H9 (cell line): ENCODE measurements at regions not wholly inside any gene's neighbourhood (a gene's known extent, or its start where the extent isn't known, plus 50 kb on each side); places are given as distances from the start of the nearest gene placed in this dataset.

Source experiments
- DNase-seq: peaks from one replicate; pipeline ENCODE4 v3.0.0-alpha.2; 2017
- H2AFZ ChIP-seq: one replicate; pipeline ENCODE4 v1.6.1; 2013; ENCODE audit warnings: mild to moderate bottlenecking, low read length, control low read depth, moderate library complexity
- H2AK5ac ChIP-seq: 2 replicates; pipeline ENCODE4 v1.6.1; 2013; ENCODE audit warnings: low read length, control low read depth, mixed read lengths; ENCODE audit not compliant: insufficient read length
- H2BK120ac ChIP-seq: one replicate; pipeline ENCODE4 v1.6.1; 2013; ENCODE audit warnings: low read depth, mild to moderate bottlenecking, low read length, control low read depth, inconsistent platforms; ENCODE audit not compliant: poor library complexity, severe bottlenecking
- H2BK12ac ChIP-seq: 2 replicates; pipeline ENCODE4 v1.6.1; 2013; ENCODE audit warnings: low read length, control low read depth, mixed read lengths, low read depth; ENCODE audit not compliant: insufficient read length
- H2BK15ac ChIP-seq: 2 replicates; pipeline ENCODE4 v1.6.1; 2013; ENCODE audit warnings: low read depth, low read length, control low read depth
- H2BK20ac ChIP-seq: one replicate; pipeline ENCODE4 v1.6.1; 2013; ENCODE audit warnings: low read depth, mild to moderate bottlenecking, low read length, control low read depth, inconsistent platforms; ENCODE audit not compliant: poor library complexity, severe bottlenecking
- H2BK5ac ChIP-seq: 2 replicates; pipeline ENCODE4 v1.6.1; 2013; ENCODE audit warnings: low read length, control low read depth, mixed read lengths; ENCODE audit not compliant: insufficient read length
- H3K14ac ChIP-seq: 2 replicates; pipeline ENCODE4 v1.6.1; 2013; ENCODE audit warnings: low read length, control low read depth; ENCODE audit not compliant: insufficient read depth
- H3K18ac ChIP-seq: 2 replicates; pipeline ENCODE4 v1.6.1; 2013; ENCODE audit warnings: low read depth, mild to moderate bottlenecking, mixed read lengths, low read length, control low read depth; ENCODE audit not compliant: insufficient read length
- H3K23ac ChIP-seq: 2 replicates; pipeline ENCODE4 v1.6.1; 2013; ENCODE audit warnings: low read length, control low read depth, mixed read lengths, low read depth; ENCODE audit not compliant: insufficient read length
- H3K23me2 ChIP-seq: 2 replicates; pipeline ENCODE4 v1.6.1; 2013; ENCODE audit warnings: low read depth, mild to moderate bottlenecking, mixed read lengths, low read length, control low read depth; ENCODE audit not compliant: insufficient read length, poor library complexity, severe bottlenecking
- H3K27ac ChIP-seq: 2 replicates; pipeline ENCODE4 v1.5.1; 2013; ENCODE audit warnings: low read length, control low read depth, mixed read lengths, low read depth; ENCODE audit not compliant: insufficient read length
- H3K27me3 ChIP-seq: 2 replicates; pipeline ENCODE4 v1.6.1; 2013; ENCODE audit warnings: low read length, control low read depth, inconsistent platforms; ENCODE audit not compliant: insufficient read depth
- H3K4ac ChIP-seq: 2 replicates; pipeline ENCODE4 v1.6.1; 2013; ENCODE audit warnings: low read depth, mild to moderate bottlenecking, control low read depth, inconsistent platforms, low read length, moderate library complexity
- H3K4me1 ChIP-seq: 2 replicates; pipeline ENCODE4 v1.6.1; 2013; ENCODE audit warnings: low read length, control low read depth, inconsistent platforms; ENCODE audit not compliant: insufficient read depth
- H3K4me2 ChIP-seq: 2 replicates; pipeline ENCODE4 v1.6.1; 2013; ENCODE audit warnings: low read length, control low read depth, mixed read lengths; ENCODE audit not compliant: insufficient read length, insufficient read depth
- H3K56ac ChIP-seq: 2 replicates; pipeline ENCODE4 v1.6.1; 2013; ENCODE audit warnings: low read depth, mild to moderate bottlenecking, mixed read lengths, low read length, control low read depth; ENCODE audit not compliant: insufficient read length
- H3K79me1 ChIP-seq: 2 replicates; pipeline ENCODE4 v1.6.1; 2013; ENCODE audit warnings: low read depth, mild to moderate bottlenecking, moderate library complexity, low read length, control low read depth, inconsistent platforms; ENCODE audit not compliant: insufficient read depth, poor library complexity, severe bottlenecking
- H3K79me2 ChIP-seq: 2 replicates; pipeline ENCODE4 v1.6.1; 2013; ENCODE audit warnings: low read length, control low read depth, inconsistent platforms; ENCODE audit not compliant: insufficient read depth
- H3K9ac ChIP-seq: 2 replicates; pipeline ENCODE4 v1.6.1; 2013; ENCODE audit warnings: low read length, control low read depth, mixed read lengths; ENCODE audit not compliant: insufficient read length; ENCODE audit errors: extremely low read depth
- H3K9me3 ChIP-seq: one replicate; pipeline ENCODE4 v1.6.1; 2013; ENCODE audit warnings: low read depth, low read length, inconsistent platforms; ENCODE audit not compliant: control insufficient read depth
- H3T11ph ChIP-seq: one replicate; pipeline ENCODE4 v1.6.1; 2013; ENCODE audit warnings: mild to moderate bottlenecking, low read length, control low read depth, inconsistent platforms
- H4K20me1 ChIP-seq: one replicate; pipeline ENCODE4 v1.6.1; 2013; ENCODE audit not compliant: control insufficient read depth, insufficient read length, insufficient read depth
- H4K5ac ChIP-seq: 2 replicates; pipeline ENCODE4 v1.6.1; 2013; ENCODE audit warnings: low read depth, mild to moderate bottlenecking, mixed read lengths, low read length, control low read depth; ENCODE audit not compliant: insufficient read length
- H4K8ac ChIP-seq: replicated peaks from 2 replicates; pipeline ENCODE4 v1.6.1; 2013; ENCODE audit warnings: low read length, control low read depth, mixed read lengths, low read depth; ENCODE audit not compliant: insufficient read length
- H4K91ac ChIP-seq: 2 replicates; pipeline ENCODE4 v1.6.1; 2013; ENCODE audit warnings: low read depth, mild to moderate bottlenecking, moderate library complexity, mixed read lengths, low read length, control low read depth; ENCODE audit not compliant: insufficient read length
- H3K27ac Mint-ChIP-seq, 3 experiments: 2 replicates in 2 of 3; 3 replicates in 1 of 3; pipeline ENCODE4 v1.8.0; 2020 to 2021; ENCODE audit warnings: mixed read lengths in 3 of 3, mild to moderate bottlenecking in 1 of 3, moderate library complexity in 1 of 3
- H3K27me3 Mint-ChIP-seq: 2 replicates; pipeline ENCODE4 v1.8.0; 2021; ENCODE audit warnings: low read depth, mild to moderate bottlenecking, moderate library complexity, mixed read lengths
- H3K36me3 Mint-ChIP-seq, 3 experiments: 2 replicates in 2 of 3; 3 replicates in 1 of 3; pipeline ENCODE4 v1.8.0; 2020 to 2021; ENCODE audit warnings: low read depth in 3 of 3, mixed read lengths in 3 of 3; ENCODE audit not compliant: insufficient read depth in 1 of 3
- H3K4me1 Mint-ChIP-seq, 2 experiments: 2 replicates each; pipeline ENCODE4 v1.8.0; 2020; ENCODE audit warnings: mixed read lengths in 2 of 2
- H3K4me3 Mint-ChIP-seq, 2 experiments: 2 replicates in 1 of 2; 3 replicates in 1 of 2; pipeline ENCODE4 v1.8.0; 2020 to 2021; ENCODE audit warnings: mild to moderate bottlenecking in 2 of 2, mixed read lengths in 2 of 2, moderate library complexity in 1 of 2
- H3K9me3 Mint-ChIP-seq, 2 experiments: 2 replicates in 1 of 2; 3 replicates in 1 of 2; pipeline ENCODE4 v1.8.0; 2020; ENCODE audit warnings: mild to moderate bottlenecking in 2 of 2, mixed read lengths in 2 of 2, moderate library complexity in 1 of 2
- CTCF ChIP-seq: fragments of 200-600 bp; sonication (generic); conservative IDR thresholded peaks from 3 replicates; pipeline ENCODE4 v1.8.0; 2021; ENCODE audit warnings: antibody characterized with exemption, mild to moderate bottlenecking
- WGBS: extraction: QIAGEN DNeasy Blood & Tissue Kit; methylation state at CpG from one replicate; pipeline ENCODE4 v1.1.7; 2013; ENCODE audit warnings: missing lambda C conversion rate, low lambda C conversion rate, mixed read lengths; ENCODE audit not compliant: insufficient read length; ENCODE audit errors: extremely low coverage; 5-methylcytosine and 5-hydroxymethylcytosine counted together

- no peak overlapping the region for H2AK5ac ChIP-seq
- H4K8ac ChIP-seq: no peak overlapping the region
- no peaks in the 10 kb centered on the region for H4K20me1 ChIP-seq
- WGBS: no CpG with 5 or more reads among the region's 1 CpG
- no peak overlapping the region for H3K4me2 ChIP-seq
- Mint-ChIP-seq H3K4me3 (no peak overlapping the region), H3K36me3 (peaks cover 0 to 2% (median 0%) of the 10 kb centered on the region in 3 experiments; a peak in 2 of 7 replicates), H3K4me1 (peaks cover 2 to 5% of the 10 kb centered on the region in 2 experiments; a peak in 1 of 4 replicates), H3K9me3 (no peaks in the 10 kb centered on the region; a peak in 1 of 5 replicates), H3K27me3 (no peaks in the 10 kb centered on the region), H3K27ac (no peak overlapping the region; a peak in 1 of 7 replicates)
- H4K5ac ChIP-seq: no peak overlapping the region
- DNase-seq: no peak
- no peaks in the 10 kb centered on the region for H3K27me3 ChIP-seq
- H3K14ac ChIP-seq: no peak overlapping the region
- TF ChIP-seq CTCF: no peak
- no peak overlapping the region for H3K27ac ChIP-seq
- H3K79me1 ChIP-seq: no peaks in the 10 kb centered on the region
- H4K91ac ChIP-seq: no peak overlapping the region
- no peak overlapping the region for H3T11ph ChIP-seq
- H2BK5ac ChIP-seq: no peak overlapping the region
- no peak overlapping the region for H3K56ac ChIP-seq
- H2BK15ac ChIP-seq: no peak overlapping the region
- H3K9me3 ChIP-seq: no peaks in the 10 kb centered on the region
- H3K23me2 ChIP-seq: no peaks in the 10 kb centered on the region
- H3K4me1 ChIP-seq: no peaks in the 10 kb centered on the region
- no peaks in the 10 kb centered on the region for H3K79me2 ChIP-seq
- H2AFZ ChIP-seq: no peak overlapping the region
- no peak overlapping the region for H3K23ac ChIP-seq
- H2BK20ac ChIP-seq: no peak overlapping the region
- no peak overlapping the region for H3K9ac ChIP-seq
- no peak overlapping the region for H3K4ac ChIP-seq
- H3K18ac ChIP-seq: no peak overlapping the region
- H2BK120ac ChIP-seq: no peak overlapping the region
- no peak overlapping the region for H2BK12ac ChIP-seq
Observed at GRCh38 chr3:81920816-81921215, 159.4 kb upstream of the GBE1 start.
